Activated CD4-positive, alpha-beta T cell treated with anti-CD3 and anti-CD28 coated beads, Interleukin-2, Interleukin-6, amounts not matched to agents 100 ng/mL and 50 ng/mL, durations not matched to agents 16 hours and 8 hours (primary cell): ENCODE measurements at regions not wholly inside any gene's neighbourhood (a gene's known extent, or its start where the extent isn't known, plus 50 kb on each side); places are given as distances from the start of the nearest gene placed in this dataset.
"Not testable (repeated sequence)": the region's sequence is repeated elsewhere in the genome, so short reads cannot be mapped to it uniquely, and the experiment has no call there.

Source experiments
- DNase-seq: peaks from one replicate; pipeline ENCODE4 v3.0.0-alpha.2; 2020

- DNase-seq, result no peak
These were observed 160.9 kb upstream of the AHI1 start for GRCh38 chr6:135658481-135658880.

DNA sequence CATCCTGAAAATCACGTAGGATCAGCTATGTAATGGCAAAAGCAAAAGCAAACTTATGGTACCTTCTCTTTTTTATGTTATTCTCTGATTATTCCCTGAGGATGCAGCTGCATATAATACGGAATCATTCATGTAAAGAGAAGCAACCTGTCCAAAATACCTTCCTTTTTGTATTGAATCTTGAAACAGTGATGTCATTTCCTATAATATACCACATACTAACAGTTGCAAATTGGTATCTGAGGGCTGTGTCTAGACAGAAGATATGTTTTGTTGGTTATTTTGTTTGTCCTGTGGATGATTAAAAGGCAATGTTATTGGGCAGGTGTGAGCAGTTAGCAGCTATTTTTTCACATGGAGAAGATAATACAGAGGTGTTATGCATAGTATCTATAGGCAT, 161.4 kb upstream of the AHI1 start:
- no peak for DNase-seq

DNA sequence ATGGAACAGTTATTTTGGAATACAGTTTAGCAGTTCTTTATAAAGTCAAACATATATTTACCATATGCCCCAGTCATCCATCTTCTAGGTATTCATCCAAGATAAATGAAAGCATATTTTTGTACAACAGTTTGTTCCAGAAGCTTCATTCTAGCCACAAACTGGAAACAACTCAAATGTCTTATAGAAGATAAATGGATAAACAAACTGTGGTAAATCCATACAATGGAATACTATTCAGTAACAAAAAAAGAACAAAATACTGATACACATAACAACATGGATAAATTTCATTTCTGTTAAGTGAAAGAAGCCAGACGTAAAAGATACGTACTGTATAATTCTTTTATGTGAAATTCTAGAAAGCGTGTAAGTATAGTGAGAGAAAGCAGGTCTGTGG, 167.0 kb upstream of the AHI1 start:
- DNase-seq, result no peak

GRCh38 chr6:135665935-135666334, 168.4 kb upstream of the AHI1 start:
- no peak for DNase-seq

DNA sequence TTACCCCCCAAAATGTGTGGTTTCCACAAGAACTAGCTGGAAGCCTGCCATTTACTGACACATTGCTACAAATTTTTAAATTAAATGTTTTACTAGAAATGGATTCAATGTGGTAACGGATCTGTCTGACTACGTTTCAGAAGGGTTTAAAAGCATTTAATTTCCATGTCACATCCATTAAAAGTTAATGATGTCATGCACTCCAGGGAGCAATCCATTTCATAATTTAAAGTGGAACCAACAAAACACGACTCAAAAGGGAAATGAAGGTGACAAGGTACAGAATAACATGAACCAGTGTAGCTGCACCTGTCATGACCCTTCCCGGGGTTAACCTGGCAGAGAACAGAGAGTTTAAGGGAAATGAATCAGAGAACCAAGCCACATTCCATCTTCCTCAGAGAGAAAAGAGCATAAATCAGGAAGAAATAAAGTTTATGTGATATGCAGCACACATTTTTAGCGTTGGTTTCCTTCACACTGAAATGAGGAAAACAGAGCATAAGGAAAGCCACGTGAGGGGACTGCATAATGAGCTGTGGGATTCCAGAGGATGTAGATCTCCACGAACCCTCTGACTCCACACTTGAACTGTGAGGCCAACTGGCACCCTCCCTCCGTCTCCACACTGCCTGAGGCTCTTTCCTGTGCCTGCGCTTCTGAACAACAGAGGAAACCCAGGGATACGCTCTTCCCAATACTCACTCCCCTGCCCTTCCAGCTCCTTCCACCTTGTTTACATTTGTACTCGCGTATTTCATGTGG, 170.3 kb upstream of the AHI1 start:
- no peak for DNase-seq

DNA sequence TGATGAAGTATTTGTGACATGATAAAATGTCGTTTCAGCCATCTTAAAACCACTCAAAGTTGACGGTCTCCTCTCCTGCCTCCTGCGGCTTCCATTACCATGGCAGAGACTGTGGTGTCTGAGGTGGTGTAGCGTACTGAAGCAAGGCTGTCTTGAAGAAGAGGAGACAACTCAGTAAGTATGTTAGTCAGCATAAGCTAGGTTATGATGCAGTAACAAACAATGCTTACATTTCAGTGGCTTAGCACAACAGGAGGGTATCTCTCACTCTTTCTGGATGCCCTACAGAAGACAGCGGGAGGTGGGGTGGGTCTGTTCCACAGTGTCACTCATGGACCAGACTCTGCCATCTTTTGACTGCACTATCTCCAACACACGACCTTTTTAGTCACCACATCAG, 174.7 kb upstream of the AHI1 start:
- no peak for DNase-seq

DNA sequence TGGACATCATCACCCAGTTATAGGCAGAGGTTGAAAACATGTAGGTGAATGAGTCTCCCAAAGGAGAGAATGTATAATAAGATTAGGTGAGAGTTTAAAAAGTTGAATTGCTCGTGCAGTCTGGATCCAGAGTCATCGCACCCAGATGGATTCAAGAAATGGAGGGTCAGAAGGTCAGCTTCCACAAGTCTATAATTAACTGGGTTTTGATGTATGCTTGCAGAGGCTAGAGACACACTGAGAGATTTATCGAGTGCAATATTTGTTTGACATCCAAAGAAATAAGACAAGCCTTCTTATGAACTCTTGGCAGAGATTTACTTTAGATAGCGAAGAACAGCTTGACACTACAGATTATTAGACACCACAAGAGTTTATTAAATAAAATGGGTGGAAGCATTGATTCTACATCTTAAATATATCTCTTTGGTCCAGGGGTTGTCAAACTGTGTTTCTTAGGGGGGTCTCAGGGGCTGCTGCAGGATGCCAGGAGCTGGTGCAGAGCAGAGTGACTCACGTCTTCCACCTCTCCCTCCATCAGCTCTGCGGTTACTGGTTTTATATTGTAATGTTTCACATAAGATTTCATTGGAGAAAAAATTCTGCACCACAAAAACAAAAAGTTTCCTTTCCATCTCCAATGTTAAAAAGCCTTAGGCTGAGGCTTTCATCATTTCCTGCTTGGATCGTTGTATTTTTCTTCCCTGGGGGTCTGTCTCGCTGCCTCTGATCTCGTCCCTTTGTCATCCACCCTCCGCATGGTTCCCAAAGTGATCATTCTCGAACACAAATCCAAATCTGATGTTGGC, 176.2 kb upstream of the AHI1 start:
- no peak for DNase-seq

DNA sequence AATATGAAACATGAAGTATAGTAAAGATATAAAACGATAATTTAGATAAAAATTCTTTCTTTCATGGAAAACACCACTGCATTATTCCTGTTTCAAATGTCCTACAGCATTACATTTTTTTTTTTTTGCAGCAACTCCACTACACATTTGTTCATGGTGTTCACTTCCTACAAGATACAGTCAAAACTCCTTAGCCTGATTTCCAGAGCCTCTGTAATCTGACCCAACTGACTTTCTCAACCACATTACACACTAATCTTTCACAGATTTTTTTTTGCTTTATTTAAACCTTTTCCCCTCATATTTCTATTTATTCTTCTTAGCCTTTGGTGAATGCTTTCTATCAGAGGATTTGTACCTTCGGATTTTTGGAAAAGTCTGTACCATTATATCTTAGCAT, 176.5 kb upstream of the PDE7B start:
- no peak for DNase-seq

DNA sequence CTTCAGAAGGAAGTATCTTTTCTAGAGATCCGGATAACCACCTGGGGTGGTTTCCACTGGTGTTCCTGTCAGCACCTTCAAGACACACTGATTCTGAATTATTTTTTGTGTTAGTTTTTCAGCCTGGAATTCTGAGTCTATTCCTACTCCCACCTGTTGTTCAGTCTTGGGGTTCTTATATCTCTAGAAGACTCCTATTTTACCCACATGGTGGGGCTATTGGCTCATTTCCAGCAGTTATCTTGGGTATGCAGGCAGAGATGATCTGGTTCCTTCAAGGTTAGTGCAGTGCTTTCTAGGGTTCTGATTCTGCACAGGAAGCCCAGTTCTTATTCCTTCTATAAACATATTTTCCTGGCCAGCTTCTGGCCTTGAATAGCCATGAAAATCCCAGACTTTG, 175.6 kb upstream of the PDE7B start:
- DNase-seq, result peak; percentile 63

DNA sequence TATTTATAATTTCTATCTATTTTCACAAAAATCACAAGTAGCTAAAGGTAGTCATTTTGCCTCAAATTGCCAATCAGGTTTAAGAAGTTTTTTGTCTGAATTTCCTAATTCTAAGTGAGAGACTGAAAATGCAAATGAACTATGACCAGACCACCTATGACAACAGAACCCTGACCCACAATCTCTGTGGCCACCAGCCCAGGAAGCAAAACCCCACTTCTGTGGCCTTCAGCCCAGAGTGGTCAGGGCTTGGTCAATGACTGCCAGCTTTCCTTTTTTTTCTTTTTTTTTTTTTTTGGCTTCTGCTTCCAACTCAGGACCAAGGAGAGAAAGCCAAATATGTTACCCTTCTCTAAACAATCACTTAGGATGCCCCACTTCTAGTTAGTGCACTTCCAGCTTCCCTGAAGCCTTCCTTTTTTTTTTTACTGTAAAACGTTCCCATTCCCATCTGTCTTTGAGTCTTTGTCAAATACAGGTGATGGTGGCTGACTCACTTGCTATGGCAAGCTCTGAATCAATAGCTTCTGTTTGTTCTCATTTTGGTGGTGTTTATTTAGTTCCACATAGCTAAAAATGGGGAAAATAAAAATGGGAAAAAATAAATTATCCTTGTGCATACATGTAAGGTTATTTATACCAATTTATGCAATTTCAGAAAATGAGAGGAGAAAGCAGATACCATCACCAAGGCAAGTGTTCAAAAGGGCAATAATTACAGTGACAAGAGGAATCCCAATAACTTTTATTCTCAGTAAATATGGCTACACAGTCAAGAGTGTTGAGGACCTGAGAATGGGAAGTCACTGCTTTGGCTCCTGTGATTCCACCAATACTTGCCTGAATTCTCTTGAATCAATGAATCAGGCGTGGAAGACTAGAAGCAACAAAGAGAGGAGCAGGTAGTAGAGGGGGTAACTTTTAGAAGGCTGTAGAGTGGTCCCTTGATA, 170.3 kb upstream of the PDE7B start:
- no peak for DNase-seq

DNA sequence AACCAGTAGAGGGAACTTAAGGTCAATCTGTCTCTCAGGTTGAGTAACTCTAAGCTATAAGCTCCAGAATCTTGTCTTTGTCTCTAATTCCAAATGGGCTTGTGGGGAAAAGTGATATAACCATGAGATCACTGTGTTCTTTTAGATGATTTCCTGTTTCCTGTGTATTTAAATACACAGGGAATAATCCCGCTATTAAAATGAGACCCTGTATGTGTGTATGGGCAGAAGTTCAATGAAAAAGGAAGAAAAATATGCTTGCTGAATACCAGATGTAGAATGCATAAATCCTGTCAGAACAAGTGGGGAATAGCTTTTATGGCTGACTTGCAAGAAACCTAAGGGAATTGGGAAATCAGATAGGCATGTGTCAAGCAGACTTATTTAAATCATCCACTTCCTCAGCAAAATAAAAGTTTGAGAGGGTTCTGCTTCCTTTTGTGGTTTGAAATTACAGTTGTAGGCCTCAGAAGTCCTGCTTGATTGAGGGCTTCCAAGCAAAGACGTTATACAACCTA, 164.7 kb upstream of the PDE7B start:
- DNase-seq, result no peak

DNA sequence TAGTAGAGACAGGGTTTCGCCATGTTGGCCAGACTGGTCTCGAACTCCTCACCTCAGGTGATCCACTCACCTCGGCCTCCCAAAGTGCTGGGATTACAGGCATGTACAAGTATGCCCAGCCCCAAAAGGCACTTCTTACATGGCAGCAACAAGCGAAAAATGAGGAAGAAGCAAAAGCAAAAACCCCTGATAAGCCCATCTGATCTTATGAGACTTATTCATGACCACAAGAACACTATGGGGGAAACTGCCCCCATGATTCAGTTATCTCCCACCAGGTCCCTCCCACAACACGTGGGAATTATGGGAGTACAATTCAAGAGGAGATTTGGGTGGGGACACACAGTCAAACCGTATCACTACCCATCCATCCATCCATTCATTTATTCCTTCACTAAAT, 163.0 kb upstream of the PDE7B start:
- DNase-seq, result not testable (repeated sequence)

DNA sequence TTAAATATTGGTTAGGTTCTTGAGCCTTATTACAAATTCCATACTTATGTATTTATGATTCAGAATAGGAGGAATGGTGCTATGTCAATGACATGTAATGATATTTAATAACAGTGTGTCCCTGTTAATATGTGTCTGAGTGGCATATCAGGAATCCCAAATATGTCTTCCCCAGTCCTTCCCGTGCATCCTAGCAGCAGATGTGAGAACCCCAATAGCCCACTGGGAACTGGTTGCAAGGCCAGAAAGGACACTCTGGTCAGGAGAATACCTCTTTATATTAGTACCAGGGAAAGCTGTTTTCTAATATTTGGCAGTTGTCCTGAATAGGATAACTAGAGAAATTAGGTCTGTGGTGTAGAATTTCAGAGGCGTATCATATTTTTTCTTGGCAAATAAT, 159.1 kb upstream of the PDE7B start:
- no peak for DNase-seq

DNA sequence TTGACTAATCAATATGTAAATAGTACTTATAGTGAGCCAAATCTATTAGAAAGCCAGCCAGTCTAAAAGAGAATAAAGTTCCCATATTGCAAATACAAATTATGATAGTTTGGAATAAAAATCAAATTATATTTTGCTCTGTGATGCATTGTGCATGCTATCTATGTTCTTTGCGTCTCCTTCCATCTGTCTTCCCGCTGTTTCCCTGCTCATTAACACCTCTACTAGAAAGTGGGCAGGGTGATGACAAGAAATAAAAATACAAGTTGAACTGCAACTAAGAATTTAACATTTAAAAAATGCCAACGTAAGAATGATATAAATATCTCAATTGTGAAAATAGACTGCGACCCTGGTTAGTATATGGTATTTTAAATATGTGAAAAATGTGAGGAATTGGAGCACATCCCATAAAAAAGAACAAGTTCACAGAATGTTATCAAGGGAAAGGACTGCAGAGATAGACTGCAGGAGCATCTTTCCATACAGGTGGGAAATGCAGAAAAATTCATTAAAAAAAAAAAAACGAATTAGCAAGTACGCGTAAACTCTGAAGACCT, 157.6 kb upstream of the PDE7B start:
- no peak for DNase-seq

DNA sequence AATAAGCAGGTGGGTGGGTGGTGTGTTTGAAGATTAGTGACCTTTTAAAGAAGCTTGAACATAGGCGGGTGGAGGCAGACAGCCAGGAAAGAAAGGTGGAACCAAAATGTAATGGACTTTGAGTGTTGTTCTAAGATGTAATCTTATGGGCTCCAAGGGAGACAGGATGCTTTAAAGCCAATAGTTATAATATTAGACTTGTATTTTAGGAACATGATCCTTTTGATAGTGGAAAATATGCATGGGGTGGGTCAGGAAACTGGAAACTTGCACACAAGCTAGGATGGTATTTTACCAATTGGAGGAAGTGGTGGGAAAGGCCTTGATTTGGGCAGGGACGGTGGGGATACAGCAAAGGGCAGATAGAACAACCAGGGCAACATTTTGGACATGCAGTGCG, 151.8 kb upstream of the PDE7B start:
- DNase-seq, result no peak

DNA sequence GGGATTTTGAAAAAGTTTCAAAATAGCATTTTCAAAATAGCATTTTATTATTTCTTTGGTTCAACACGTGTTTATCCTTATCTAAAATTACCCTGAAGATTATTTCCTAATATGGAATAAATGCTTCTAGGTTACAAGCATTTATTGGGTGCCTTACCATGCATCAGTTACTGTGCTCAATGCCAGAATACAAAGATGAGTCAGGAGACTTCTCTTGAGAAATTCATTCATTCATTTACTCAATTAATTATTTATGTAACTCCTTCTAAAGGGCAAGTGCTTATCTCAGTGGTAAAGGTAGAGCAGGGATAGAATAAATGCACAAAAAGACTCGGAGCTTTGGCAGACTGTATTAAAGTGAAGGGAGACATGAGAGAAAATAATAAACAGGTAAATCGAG, 150.1 kb upstream of the PDE7B start:
- DNase-seq, result no peak

- DNase-seq, result no peak
These were observed 148.5 kb upstream of the PDE7B start for GRCh38 chr6:135703007-135703406.

GRCh38 chr6:135703621-135704020, 147.9 kb upstream of the PDE7B start:
- peak; percentile 64 for DNase-seq

GRCh38 chr6:135707426-135707825, 144.1 kb upstream of the PDE7B start:
- DNase-seq, result no peak

DNA sequence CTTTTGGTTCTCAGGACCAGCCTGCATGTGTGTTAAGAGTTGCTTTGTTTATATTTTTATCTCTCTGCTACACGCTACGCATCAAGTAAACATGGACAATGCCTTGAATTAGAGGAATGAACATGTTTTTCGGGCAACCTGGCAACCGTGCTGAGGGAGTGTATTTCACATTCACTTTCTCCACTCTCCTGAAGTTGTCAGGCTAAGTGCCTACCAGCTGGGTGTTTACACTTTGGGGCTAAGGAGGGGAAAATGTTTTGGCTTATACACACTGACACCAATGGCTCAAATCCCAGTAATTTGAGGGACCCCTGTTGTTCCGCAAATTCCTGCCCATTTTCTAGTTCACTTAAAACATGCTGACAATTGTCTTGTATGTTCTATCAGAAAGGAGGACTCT, 141.5 kb upstream of the PDE7B start:
- no peak for DNase-seq

GRCh38 chr6:135722190-135722589, 129.3 kb upstream of the PDE7B start:
- DNase-seq, result no peak

GRCh38 chr6:135722679-135723078, 128.8 kb upstream of the PDE7B start:
- DNase-seq, result no peak

DNA sequence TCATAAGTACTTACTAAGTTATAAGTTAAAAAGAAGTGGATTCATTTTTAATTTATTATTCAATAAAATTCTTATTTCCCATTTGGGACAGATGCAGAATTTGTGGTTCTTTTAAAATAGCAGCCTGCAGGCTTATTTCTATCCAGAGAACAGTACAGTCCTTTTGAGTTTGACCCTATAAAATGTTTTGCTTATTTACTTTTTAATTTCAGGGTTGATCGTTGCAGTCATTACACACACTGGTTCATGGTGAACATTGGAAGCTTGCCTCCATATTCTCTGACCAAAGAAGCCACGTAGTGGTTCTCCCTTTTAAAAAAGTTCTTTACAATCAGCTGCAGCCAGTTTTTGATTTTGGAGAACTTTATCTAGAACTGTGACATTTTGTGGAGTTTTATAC, 122.9 kb upstream of the PDE7B start:
- DNase-seq, result no peak
